PFSK-1 (cell line): ENCODE measurements at regions not wholly inside any gene's neighbourhood (a gene's known extent, or its start where the extent isn't known, plus 50 kb on each side); places are given as distances from the start of the nearest gene placed in this dataset.

Experiments used
- FOXP2 ChIP-seq: optimal IDR thresholded peaks from 2 replicates; pipeline ENCODE3; 2011; ENCODE audit warnings: borderline replicate concordance, control low read depth, inconsistent platforms; ENCODE audit not compliant: insufficient read depth; ENCODE audit errors: extremely low read length, extremely low read depth
- POLR2AphosphoS5 ChIP-seq: IDR thresholded peaks from 2 replicates; pipeline ENCODE4 v1.6.1; 2012; ENCODE audit warnings: low read depth, mild to moderate bottlenecking, control low read depth, low read length, moderate library complexity
- TAF1 ChIP-seq: IDR thresholded peaks from 2 replicates; pipeline ENCODE4 v1.6.1; 2012; ENCODE audit warnings: low read length, control low read depth, borderline replicate concordance; ENCODE audit not compliant: insufficient read depth
- TF ChIP-seq, protein P1 (sequence below), 2 experiments: IDR thresholded peaks; 2 replicates each; pipeline versions ENCODE4 v1.6.1 to v1.8.0; 2011 to 2012; ENCODE audit warnings: low read depth in 2 of 2, low read length in 2 of 2, control low read depth in 1 of 2, inconsistent platforms in 1 of 2, mild to moderate bottlenecking in 1 of 2, moderate library complexity in 1 of 2; ENCODE audit not compliant: insufficient read depth in 1 of 2

DNA sequence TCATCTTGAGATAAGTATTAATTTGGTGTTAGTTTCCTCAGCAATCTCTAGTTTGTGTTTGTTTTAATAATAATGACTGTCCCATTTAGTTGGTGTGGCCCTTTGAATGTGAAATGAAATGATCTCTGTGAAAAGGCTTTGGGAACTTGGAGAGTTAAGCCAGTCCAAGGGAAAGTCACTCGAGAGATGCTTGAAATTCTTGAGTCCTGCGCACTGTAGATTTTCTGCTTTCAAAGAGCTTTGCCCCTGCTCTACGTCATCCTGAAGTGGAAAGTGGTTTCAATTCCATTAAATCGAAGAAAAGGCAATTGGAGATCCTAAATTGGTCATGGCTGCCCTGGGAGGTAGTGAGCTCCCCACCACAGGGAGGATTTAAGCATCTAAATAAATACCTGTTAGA is 403.8 kb downstream of the ZNF536 start:
- no peak for TF ChIP-seq POLR2AphosphoS5
- TF ChIP-seq, protein P1, sequence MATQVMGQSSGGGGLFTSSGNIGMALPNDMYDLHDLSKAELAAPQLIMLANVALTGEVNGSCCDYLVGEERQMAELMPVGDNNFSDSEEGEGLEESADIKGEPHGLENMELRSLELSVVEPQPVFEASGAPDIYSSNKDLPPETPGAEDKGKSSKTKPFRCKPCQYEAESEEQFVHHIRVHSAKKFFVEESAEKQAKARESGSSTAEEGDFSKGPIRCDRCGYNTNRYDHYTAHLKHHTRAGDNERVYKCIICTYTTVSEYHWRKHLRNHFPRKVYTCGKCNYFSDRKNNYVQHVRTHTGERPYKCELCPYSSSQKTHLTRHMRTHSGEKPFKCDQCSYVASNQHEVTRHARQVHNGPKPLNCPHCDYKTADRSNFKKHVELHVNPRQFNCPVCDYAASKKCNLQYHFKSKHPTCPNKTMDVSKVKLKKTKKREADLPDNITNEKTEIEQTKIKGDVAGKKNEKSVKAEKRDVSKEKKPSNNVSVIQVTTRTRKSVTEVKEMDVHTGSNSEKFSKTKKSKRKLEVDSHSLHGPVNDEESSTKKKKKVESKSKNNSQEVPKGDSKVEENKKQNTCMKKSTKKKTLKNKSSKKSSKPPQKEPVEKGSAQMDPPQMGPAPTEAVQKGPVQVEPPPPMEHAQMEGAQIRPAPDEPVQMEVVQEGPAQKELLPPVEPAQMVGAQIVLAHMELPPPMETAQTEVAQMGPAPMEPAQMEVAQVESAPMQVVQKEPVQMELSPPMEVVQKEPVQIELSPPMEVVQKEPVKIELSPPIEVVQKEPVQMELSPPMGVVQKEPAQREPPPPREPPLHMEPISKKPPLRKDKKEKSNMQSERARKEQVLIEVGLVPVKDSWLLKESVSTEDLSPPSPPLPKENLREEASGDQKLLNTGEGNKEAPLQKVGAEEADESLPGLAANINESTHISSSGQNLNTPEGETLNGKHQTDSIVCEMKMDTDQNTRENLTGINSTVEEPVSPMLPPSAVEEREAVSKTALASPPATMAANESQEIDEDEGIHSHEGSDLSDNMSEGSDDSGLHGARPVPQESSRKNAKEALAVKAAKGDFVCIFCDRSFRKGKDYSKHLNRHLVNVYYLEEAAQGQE (IDR thresholded peaks at IDR 0.05; ENCODE audit: insufficient read depth in 1 of 2, low read depth in 2 of 2, low read length in 2 of 2) = no peak
- TF ChIP-seq TAF1 = no peak
- no peak for TF ChIP-seq FOXP2
